Muscle of arm (tissue), 1 donor: ENCODE measurements at regions not wholly inside any gene's neighbourhood (a gene's known extent, or its start where the extent isn't known, plus 50 kb on each side); places are given as distances from the start of the nearest gene placed in this dataset.
"Not testable (repeated sequence)": the region's sequence is repeated elsewhere in the genome, so short reads cannot be mapped to it uniquely, and the experiment has no call there.

ENCODE experiments used
- DNase-seq: peaks from one replicate; pipeline ENCODE4 v3.0.0-alpha.2; 2013

DNA sequence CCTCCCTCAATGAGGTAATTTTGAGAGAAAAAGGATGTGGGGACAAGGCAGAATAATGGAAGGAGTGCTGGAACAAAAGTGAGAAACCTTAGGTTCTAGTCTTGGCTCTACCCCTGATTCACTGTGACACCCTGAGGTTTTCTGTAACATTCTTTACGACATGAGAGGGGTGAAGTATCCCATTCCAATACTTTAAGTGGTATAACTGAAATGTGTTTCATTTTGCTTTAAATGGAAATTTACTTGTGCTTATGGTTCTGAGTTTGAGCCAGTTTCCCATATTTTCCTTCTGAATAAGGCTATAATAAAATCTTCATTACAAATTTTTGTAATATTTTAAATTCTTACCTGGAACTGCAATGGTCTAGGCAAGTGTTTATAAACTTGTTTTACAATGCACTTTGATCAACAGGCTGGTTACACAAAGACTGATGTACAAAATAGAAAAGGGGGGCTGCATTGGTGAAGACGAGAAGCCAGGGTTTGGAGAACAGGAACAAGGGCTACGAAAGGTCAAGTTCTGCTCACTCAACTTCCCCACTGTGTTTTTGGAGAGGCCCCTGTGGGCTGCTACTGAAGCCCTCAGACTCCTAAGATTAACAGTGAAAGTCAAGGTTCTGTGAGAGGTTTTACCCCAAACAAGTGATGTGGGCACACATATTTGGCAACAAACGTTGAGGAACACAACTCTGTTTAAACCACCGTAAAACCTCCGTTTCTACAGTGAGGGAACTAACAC is 171.9 kb upstream of the ELL2 start:
- no peak for DNase-seq

DNA sequence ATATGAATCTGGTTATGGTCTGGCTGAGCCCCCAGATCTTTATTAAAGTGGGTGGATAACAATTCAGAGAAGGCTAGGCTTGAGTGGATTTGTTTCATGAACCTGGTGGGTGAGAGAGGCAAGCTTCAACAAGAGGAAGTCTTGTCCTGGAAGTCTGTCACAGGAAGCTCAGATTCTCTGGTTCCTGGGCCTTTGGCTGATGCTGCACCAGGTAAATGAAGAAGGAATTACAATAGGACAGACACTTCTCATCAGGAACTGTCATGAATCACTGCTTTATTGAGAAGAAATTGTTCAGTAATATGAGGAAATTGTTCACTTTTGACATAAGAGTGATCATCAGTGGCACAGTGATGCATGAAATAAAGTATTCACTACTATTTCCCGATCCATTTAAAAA is 167.6 kb upstream of the ELL2 start:
- DNase-seq, result no peak

DNA sequence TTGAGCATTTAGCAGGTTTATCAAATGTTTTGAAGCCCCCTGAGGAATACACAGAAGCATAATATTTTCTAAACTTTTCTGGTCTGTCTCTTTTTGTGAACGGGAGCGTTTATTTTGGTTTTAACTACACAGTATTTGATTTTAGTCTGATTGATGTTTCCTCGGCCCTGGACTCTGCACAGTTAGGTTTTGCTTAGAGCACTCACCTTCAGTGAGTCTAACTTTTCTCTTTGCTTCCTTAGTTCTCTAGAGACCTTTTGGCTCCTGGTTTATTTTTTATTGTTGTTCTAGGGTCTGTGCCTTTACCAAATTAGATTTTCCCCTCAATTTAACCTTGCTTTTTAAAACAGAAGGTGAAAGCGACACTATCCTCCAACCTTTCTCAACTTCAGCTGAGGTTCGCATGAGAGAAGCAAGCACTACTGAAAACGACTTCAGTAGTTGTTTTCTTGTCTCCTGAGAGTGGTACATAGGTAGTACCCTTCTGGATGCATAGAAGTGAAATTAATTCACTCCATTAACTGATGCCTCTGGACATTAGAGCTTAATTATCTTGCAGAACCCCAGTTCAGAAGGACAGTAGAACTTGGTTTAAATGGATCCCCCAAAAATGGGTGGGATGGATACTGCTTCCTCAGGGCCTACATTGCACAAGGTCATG is 166.7 kb upstream of the ELL2 start:
- DNase-seq, result no peak

DNA sequence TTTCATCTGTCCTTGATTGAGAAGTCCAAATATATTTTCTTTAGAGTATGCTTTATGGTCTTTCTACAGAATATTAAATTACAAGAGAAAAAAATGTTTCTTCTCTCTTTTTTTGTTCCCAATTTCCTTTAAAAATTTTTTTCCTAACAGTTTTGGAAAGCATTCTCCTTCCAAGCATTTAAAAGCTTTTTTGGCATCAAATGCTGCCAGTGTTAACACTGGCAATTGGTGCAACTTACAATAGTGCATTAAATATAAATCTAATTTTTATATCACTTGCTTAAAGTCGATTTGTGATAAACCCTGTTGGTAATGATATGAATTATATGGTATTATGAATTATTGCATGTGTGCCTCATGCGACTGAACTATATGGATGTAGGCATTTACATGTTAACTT is 165.9 kb upstream of the ELL2 start:
- no peak for DNase-seq

DNA sequence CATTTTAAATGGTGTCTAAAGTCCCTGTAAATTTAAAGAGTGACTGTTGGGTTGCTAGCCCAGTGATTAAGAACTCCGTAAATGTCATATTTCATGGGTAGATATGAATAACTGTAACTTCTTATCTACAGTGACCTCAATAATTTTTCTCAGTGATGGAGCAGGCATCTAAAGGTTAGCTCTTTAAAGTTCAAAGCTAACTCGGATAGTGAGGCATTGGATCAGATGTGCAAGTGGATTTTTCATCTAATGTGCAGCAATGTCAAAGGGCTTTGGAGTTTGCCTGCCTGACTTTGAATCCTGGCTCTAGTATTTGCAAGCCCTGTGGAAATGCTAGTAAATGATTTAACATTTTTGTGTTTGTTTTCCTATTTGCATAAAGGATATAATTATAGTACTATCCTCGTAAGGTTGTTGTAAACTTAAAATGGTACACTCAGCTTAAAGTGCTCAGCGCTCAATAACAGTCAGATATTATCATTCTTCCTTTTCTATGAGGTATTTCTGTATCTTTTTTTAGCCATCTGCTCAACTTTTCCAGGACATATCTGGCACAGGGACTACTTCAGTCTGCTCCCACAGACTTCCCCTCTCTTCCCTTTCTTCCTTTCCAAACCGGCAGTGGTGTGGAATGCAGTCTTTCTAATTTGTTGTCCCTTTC is 163.7 kb upstream of the ELL2 start:
- DNase-seq, result peak; percentile 59

DNA sequence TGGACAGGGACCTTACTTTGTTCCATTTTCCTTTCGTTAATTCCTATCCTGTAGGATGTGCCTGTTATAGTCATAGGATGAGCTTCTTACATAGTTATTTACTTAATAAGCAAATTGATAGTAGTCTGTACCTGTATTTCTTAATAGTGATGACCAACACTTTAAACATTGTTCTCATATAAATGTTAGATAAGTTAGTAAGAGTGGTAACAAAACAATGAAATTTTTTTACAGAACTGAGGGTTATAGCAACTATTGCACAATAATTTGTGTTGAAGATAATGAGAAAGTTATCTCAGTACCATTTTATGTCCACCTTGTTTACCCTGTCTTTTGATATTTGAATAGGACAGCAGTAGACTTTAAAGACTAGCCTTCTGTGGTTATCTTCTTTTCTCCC is 162.9 kb upstream of the ELL2 start:
- no peak for DNase-seq

DNA sequence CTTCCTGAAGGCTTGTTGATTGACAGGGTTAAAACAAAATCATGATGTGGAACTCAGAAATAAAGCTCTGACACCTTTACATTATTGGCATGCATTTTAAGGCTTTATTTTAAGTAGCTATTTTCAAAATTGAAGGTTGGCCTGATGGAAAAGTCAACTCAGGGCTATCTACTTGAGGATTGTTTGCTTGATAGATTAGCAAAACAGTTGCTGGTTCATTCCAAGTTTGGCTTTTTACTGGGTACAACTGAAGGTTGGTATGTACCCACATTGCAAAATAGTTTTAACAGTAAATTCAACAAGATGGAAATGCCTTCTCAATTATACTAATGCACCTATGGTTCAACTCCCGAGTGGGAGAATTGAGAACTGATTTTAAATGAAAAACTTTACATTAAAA is 161.8 kb upstream of the ELL2 start:
- DNase-seq, result no peak

DNA sequence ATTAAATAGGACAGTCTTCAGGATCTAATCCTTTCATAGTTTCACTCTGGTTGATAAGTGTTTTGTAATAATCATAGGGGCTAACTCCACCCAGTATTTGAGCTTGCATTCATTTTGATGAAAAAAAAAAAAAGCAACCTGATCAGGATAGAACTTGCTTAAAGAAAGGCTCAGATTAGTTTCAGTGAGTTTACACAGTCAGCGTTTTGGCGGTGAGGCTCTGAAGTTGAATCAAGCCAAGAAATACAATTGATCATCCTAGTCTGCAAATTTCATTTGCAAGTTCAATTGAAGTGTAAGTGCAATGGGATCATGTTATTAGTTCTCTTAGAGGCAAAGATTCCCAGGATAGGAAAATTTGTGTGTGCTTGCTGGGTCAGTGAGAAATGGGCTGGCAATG is 159.7 kb upstream of the ELL2 start:
- no peak for DNase-seq

DNA sequence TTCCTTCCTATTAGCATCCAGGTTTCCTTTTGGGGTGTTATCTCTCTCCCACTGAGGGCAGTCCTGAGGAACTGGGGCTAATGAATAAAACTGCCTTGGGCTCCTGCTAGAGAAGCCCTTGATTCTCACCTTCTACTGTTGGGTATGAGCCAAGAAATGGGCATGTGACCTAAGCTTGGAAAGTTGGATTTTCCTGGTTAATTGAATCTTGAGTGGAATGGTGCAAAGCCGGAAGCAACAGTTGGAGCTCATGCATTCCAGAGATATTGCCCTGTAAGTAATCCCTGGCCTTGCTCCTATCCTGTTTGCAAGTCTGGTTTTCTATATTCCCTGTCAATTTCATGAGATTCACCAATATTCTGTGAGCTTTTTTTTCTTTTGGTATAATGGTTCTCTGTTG is 158.5 kb upstream of the ELL2 start:
- no peak for DNase-seq

DNA sequence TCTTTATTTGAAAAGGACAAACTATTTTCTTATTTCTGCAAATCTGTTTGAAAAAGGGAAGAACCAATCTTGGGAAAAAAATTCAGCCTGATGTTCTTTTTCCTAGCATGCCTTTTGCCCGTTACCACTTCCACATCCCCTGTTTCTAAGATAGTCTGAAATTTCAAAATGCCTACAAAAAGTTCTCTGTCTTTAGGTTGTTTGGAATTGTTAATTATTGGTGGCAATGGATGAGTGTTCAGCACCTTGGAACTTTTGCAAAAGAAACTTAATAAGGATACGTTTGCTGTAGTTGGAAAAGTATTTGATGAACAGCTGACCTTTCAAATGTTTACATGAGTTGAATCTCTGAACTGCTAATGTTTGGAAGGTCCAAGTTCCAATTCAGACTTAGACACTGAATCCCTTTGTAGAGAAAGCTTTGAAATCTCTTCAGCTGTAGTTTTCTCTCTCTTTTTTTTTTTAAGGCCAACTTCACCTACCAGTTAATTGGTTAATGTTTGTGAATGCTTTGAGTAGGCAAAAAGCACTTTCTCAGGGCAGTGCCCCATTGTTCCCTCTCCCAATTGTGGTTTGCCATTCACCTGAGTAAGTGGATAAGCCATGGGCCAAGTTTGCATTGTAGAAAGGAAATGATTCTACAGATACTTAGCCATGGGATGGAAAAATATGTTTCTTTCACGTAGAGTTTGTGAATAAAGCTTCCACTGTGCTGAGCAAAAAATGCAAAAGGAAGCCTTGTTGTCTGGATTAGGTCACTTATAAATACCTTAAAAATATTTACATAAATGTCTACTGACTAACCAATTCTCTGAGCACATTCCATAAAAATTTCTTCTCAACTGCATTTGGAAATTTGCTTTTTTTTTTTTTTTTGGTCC is 156.4 kb upstream of the ELL2 start:
- DNase-seq, result no peak

DNA sequence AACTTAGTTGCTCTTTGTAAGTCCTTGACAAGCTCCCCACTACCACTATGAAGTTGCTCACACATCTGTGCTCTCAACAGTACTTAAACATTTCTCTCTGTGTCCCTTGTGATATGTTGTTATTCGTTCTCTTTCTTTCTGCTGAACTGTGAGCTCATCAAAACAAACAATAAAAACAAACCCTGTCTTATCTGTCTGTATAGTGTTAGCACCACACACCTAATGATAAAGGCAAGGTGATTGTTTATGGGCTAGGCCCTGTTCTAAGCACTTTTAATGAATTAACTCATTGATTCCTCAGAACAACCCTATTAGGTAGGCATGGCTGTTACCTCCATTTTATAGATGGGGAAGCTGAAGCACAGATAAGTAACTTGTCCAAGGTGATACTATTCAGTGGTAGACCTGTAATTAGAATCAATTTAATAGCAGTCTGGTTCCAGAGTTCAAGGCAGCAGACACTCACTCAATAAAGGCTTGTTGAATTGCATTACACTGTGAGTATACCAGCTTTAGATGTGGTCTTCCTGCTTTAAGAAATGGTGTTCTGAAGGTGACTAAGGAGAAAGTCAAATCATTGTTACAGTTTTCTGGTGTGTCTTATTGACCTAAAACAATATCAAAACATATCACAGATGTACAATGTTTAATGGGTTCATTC is 153.6 kb upstream of the ELL2 start:
- DNase-seq, result no peak

DNA sequence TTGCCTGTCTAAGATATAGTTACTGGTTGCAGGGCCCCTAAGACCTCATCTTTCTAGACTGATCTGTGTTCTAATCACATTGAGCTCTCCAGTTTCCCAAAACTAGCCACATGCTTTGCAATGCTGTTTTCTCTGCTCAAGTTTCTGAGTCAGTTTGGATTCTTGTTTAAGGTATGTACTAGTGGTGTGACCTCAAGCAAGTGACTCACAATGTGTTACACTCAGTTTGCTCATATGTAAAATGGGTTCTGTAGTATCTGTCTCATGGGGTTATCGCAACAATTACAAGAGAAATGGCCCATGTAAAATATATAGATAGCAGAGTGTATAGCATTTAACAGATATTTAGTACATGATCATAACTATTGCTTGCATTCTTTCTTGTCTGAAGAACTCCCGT is 153.1 kb upstream of the ELL2 start:
- no peak for DNase-seq

DNA sequence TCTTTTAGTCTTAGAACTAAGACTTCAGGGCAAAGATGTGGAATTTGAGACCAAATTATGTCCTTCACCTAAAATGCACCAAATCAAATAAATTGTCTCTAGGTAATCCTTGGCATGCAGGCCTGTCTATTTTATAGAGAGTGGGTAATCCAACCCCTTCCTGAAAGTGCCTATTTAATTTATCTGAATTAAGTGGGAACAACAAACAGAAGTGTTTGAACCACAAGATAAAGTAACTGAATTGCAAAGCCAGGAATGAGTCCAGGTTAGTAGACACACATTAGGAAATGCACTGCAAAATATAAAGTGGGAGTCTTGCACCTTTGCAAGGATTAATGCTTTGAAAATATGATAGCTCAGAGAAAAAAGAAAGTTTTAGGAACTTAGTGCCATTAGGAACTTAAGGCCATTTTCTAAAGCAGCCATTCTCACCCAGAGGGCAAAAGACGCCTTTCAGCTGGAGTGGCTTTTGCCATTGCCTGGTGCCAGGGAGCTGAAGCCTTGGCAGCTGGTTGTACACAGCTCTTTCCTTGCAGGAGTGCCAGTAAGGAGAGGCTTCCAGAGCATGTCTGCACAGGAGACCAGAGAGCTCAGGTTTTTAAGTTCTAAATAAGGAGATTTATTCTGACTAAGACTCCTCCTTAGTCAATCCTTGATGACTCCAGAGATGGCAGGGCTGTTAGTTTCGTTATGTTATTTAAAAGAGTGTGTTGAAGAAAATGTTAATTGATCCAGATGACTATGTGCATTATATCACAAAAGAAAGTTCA is 151.7 kb upstream of the ELL2 start:
- no peak for DNase-seq

DNA sequence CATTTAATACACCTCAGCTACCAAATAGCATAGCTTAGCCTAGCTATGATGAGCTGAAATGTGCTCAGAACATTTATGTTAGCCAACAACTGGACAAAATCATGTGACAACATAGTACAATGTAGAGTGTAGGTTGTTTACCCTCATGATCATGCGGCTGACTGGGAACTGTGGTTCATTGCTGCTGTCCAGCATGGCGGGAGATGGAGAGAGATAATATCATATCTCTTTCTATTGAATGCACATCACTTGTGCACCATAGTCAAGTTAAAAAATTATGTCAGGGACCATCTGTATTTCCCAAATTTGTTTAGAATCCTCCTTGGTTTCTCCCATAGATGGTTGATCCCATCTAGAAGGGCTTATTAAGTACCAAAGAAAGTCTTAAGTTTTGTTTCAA is 151.1 kb upstream of the ELL2 start:
- DNase-seq, result no peak

DNA sequence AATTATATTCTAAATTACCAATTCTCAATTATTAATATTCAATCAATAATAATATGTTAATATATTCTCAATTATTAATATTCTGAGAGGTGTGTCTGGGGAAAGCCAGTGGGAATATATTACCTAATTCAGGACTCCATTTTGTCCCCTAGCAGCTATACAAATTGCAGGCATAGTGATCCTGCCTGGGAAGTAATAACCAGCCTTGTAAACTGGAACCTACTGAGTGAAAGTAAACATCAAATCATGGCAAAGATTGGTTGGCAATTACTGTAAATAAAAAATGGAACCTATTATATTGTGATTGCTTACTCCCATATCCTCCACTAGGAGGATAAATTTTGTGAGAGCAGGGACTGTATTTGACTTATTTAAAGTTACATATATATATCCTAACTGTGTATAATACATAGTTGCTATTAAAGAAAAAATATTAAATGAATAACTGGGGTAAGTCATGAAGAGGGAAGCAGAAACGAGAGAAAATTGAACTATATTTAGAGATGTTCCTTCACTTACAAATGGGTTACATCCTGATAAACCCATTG is 150.5 kb upstream of the ELL2 start:
- no peak for DNase-seq

DNA sequence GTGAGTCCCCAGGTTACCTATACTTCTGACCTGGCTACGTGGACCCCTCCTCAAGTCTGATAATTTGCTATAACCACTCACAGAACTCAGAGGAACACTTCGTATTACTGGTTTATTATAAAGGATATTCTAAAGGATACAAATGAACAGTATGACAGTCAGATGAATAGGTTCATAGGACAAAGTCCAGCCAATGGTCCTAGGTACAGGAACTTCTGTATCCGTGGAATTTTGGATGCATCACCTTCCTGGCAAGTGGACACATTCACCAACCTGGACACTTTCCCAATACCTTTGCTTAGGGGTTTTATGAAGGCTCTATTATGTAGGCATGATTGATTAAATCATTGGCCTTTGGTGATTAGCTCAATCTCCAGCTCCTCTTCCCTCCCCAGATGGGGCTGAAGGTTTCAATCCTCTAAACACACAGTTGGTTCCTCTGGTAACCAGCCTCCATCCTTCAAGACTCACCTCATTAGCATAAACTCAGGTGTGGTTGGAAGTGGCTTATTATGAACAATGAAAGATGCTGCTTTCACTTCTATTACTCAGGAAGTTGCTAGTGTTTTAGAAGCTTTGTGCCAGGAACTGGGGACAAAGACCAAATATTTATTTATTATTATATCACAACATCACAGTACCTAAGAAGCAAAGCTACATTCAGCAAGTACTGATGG is 149.6 kb upstream of the ELL2 start:
- no peak for DNase-seq

DNA sequence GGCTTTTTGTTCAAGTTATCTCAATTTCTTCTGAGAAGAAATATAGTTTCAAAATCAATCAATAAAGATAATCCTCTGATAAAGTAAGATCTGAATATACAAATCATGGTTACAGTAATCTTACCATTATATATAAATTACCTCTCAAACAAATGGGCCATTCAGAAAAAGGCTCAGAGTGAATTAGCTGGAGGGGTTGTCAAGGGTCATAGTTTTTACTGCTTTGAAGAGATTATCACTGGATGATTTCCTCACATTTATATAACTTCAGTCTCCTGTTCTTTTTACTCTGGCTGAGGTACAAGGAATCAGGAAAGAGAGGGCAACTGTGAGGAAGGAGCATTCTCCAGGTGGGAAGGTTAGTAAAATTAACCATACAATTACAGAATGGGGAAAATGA is 148.6 kb upstream of the ELL2 start:
- DNase-seq, result no peak

DNA sequence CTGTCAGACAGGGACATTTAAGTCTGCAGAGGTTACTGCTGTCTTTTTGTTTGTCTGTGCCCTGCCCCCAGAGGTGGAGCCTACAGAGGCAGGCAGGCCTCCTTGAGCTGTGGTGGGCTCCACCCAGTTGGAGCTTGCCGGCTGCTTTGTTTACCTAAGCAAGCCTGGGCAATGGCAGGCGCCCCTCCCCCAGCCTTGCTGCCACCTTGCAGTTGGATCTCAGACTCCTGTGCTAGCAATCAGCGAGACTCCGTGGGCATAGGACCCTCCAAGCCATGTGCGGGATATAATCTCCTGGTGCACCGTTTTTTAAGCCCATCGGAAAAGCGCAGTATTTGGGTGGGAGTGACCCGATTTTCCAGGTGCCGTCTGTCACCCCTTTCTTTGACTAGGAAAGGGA is 147.0 kb upstream of the ELL2 start:
- DNase-seq, result not testable (repeated sequence)

DNA sequence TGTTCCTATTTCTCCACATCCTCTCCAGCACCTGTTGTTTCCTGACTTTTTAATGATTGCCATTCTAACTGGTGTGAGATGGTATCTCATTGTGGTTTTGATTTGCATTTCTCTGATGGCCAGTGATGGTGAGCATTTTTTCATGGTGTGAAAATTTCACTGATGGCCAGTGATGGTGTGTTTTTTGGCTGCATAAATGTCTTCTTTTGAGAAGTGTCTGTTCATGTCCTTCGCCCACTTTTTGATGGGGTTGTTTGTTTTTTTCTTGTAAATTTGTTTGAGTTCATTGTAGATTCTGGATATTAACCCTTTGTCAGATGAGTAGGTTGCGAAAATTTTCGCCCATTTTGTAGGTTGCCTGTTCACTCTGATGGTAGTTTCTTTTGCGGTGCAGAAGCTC is 142.2 kb upstream of the ELL2 start:
- DNase-seq, result not testable (repeated sequence)
